ENCODE measurements at regions not wholly inside any gene's neighbourhood (a gene's known extent, or its start where the extent isn't known, plus 50 kb on each side); places are given as distances from the start of the nearest gene placed in this dataset.
"Not testable (repeated sequence)": the region's sequence is repeated elsewhere in the genome, so short reads cannot be mapped to it uniquely, and the experiment has no call there.

DNA sequence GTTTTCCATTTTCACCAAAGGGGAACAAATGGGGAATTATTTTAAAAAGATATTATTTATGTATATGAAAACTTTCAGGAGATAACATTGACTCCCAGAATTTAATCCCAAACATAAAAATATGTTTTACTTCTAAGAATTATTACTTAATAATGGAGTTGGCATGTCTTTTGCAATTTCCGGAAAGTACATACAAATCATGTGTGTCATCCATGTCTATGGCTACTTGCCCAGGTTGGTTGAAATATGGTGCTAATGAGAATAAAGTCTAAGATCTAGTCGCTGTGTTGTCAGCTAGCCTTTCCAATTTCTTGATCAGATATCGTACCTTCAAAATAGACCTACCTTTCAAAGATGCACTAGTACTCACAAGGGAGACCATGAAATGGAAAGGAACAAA lies 1003.2 kb upstream of the PCDH20 start:
- FAIRE-seq (no peak), DNase-seq (ENCODE audit: insufficient read length, low spot score) (no peak)

DNA sequence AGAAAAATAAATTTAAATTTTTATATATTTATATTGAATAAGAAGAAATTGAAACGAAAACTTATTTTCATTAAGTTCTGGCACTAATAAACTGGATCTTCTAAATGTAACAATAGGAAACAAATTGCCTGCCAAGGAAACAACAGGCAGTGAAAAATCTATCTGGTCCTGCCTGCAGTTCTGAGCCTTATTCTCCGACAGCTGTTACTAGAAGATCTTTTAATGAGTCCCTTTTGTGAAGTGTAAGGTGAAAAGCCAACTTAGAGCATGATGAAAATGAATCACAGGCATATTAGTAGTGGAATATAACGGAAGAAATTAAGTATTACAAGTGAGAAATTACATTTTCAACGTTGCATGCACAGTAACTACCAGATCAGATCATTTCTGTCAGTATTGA lies 1002.7 kb upstream of the PCDH20 start:
- DNase-seq (ENCODE audit: insufficient read length, low spot score), result no peak
- no peak for FAIRE-seq

DNA sequence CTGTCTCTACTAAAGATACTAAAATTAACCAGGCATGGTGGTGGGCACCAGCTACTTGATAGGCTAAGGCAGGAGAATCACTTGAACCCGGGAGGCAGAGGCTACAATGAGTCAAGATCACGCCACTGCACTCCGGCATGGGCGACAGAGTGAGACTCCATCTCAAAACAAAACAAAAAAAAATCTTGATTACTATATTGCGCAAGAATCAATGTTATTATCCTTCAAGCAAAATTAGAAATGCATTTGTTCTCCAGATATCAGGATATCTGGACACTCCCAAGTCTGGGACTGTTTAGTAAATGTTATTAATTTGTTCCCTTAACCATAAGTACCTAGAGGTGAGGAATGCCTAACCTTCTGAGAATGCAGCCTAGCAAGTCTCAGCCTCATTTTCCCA lies 992.2 kb upstream of the PCDH20 start:
- FAIRE-seq (no peak), DNase-seq (ENCODE audit: insufficient read length, low spot score) (no peak)

GRCh38 chr13:62388515-62388914 lies 972.9 kb upstream of the PCDH20 start:
- DNase-seq (ENCODE audit: insufficient read length, low spot score) (no peak), FAIRE-seq (no peak)

DNA sequence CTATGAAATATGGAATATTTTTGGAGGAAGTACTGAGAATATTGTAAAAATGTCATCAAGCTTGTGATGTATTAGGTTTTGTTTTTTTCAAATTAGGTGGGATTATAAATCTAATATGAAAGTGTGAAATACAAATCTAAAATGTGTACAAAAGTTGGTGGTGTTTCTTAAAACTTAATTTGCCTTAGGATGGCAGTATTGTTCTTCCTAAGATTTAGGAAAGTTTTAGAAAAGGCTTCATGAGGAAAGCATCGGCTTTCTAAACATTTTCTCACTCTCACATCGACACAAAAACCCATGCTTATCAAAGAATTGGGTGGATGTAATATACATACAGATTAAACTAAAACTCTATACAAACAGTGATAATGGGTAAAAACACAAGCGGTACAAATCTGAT lies 972.0 kb upstream of the PCDH20 start:
- no peak for FAIRE-seq
- no peak for DNase-seq (ENCODE audit: insufficient read length, low spot score)

GRCh38 chr13:62379241-62379640 lies 963.6 kb upstream of the PCDH20 start:
- not testable (repeated sequence) for FAIRE-seq; DNase-seq (ENCODE audit: insufficient read length, low spot score)

DNA sequence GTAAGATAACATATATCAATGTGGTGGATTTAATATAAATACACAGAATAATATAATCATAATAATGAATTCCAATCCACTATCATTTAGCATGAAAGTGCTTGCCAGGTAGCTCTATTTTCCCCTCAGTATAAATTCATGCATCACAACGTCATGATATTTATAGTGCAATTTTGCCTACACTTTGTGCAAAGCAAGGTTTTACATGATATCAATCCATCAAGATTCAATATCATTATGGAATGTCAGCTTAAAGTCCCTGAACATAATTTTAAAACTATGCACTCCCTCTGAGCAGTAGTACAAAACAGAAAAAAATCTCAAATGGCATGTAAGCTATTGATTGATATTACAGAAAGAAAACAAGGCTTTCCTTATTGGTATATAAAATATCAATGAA lies 962.2 kb upstream of the PCDH20 start:
- DNase-seq (ENCODE audit: insufficient read length, low spot score), result no peak
- FAIRE-seq, result no peak

GRCh38 chr13:62375653-62376052 lies 960.0 kb upstream of the PCDH20 start:
- FAIRE-seq (no peak), DNase-seq (ENCODE audit: insufficient read length, low spot score) (no peak)

DNA sequence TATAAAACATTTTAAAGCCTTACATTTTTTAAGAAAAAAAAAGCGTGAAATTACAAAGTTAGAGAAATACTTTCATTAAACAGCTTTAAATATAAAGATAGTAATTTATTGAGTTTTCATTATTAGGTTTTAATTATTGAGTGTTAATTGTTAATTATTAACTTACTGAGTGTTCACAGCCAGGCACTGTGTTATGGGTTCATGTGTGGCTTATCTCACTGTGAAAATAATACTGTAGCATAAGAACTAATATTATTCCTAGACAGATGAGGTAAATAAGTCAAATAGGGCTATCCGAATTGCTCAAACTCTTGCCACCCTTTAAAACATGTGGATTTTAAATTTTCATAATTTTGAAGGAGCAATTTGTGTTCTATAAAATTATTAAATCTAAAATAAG lies 956.1 kb upstream of the PCDH20 start:
- FAIRE-seq (no peak), DNase-seq (ENCODE audit: insufficient read length, low spot score) (no peak)

DNA sequence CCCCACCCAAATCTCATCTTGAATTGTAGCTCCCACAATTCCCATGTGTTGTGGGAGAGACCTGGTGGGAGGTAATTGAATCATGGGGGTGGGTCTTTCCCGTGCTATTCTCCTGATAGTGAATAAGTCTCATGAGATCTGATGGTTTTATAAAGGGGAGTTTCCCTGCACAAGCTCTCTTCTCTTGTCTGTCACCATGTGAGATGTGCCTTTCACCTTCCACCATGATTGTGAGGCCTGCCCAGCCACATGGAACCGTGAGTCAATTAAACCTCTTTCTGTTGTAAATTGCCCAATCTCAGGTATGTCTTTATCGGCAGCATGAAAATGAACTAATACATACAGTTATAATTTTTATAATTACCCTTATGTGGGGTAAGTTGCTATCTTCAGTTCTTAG lies 952.3 kb upstream of the PCDH20 start:
- not testable (repeated sequence) for FAIRE-seq

GRCh38 chr13:62360609-62361008 lies 945.0 kb upstream of the PCDH20 start:
- no peak for DNase-seq (ENCODE audit: insufficient read length, low spot score)
- FAIRE-seq, result no peak

More for the DNA sequence above, 952.3 kb upstream of the PCDH20 start:
- not testable (repeated sequence) for DNase-seq (ENCODE audit: insufficient read length, low spot score)

GRCh38 chr13:62358646-62358932 lies 942.9 kb upstream of the PCDH20 start:
- DNase-seq (ENCODE audit: insufficient read length, low spot score), result no peak
- no peak for FAIRE-seq

DNA sequence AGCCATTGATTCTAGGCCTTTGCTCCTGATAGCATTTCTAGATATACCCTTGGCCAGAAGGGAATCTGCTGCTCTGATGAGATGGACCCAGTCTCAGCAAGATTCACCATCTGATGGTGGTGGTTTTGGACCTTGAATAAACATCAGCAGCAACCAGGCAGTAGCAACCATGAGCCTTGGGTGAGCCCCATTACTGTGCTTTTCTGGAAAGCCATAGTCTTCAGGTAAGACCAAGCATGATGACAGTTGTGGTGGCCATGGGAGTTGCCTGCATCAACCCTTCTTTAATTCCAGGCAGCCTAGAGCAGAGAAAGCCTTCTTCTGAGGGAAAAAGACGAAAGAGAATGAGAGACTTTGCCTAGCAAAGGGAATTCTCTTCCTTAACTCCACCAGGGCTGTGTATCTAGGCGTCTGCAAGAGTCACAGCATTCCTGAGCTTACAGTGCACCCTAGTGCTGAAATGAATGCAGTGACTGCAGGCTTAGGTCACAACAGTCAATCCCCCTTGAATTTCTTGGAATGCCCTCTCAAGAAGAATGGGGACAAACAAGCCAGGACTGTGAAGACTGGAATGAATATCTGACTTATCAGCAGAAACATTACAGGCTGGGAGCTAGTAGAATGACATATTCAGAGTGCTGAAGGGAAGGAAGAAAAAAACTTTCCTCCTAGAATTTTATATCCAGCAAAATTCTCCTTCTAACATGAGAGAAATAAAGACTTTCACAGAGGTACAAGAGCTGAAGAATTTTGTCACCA lies 942.4 kb upstream of the PCDH20 start:
- peak; percentile 42 for FAIRE-seq
- DNase-seq (ENCODE audit: insufficient read length, low spot score), result no peak

GRCh38 chr13:62356977-62357376 lies 941.3 kb upstream of the PCDH20 start:
- DNase-seq (ENCODE audit: insufficient read length, low spot score) (no peak), FAIRE-seq (no peak)

DNA sequence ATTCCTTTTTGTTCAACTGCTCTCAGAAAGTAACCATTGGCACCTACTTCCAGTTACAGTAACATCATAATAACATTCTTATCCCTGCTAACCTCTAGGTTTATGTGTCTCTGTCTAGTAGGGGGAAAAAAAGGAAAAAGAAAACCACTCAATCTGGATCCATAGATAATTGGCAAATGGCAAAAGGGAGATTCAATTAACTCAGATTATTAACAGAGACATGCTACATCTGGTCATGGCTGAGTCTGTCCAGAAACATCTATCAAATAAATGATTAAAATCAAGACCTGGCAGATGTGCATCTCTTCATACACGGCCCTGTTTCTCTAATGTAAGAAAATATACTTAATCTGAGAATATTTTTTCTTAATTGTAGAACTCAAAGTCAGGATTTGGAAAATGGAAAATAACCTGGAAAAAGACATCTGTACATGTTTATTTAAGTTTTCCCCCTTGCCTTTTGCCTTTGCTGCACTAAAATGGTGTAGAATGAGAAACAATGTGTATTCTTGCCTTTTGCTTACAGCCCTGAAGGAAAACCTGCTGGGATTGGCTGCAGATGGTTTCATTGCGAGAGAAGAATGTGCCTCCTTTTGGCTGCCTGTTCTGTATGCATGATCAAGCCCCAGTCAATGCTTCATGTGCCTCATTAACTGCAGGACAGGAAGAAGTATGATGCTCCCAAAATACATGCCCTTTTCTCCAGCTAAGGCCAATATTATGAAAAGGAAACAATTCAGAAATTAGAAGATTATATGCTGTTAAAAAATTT lies 921.6 kb upstream of the PCDH20 start:
- FAIRE-seq, result no peak
- DNase-seq (ENCODE audit: insufficient read length, low spot score), result no peak

DNA sequence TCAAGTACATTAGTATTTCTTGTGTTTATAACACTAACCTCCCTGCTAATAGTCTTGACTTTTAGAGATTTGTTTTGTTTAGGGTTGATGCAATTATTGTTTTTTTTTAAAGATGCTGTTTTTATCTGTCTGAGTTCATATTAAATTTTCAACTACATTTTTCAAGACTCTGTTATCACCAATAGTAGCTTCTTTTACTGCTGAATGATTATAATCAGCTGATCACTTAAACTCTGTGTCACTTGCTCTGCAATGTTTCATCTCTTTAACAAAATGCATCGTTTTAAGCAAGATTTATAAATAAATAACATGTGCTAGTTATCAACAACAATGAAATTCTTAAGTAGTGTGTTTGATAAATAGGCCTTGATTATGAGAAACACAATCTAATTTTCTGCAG lies 920.9 kb upstream of the PCDH20 start:
- FAIRE-seq (no peak), DNase-seq (ENCODE audit: insufficient read length, low spot score) (no peak)

- no peak for FAIRE-seq
- DNase-seq (ENCODE audit: insufficient read length, low spot score), result no peak
Observed at GRCh38 chr13:62333466-62333865, 917.8 kb upstream of the PCDH20 start.

DNA sequence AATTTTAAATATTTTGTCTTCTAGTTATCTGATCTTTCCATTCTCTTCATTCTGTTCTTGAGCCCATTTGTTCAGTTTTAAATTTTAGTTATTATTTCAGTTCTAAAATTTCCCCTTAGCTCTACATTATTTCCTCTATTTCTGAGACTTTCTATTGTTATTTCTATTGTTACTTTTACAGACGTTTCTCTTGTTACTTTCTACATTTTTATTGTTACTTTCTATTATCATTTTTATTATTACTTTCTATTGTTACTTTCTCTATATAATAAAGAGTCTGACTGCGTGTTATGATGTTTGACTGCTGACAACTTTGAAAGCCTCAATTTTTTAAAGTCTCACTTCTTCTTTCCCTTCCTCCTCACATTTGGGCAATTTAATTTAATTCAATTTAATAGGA lies 915.7 kb upstream of the PCDH20 start:
- no peak for FAIRE-seq
- DNase-seq (ENCODE audit: insufficient read length, low spot score), result no peak

- DNase-seq (ENCODE audit: insufficient read length, low spot score) (no peak), FAIRE-seq (no peak)
Observed at GRCh38 chr13:62327367-62327766, 911.7 kb upstream of the PCDH20 start.

- DNase-seq (ENCODE audit: insufficient read length, low spot score), result no peak
- FAIRE-seq, result no peak
Observed at GRCh38 chr13:62324842-62325241, 909.2 kb upstream of the PCDH20 start.

DNA sequence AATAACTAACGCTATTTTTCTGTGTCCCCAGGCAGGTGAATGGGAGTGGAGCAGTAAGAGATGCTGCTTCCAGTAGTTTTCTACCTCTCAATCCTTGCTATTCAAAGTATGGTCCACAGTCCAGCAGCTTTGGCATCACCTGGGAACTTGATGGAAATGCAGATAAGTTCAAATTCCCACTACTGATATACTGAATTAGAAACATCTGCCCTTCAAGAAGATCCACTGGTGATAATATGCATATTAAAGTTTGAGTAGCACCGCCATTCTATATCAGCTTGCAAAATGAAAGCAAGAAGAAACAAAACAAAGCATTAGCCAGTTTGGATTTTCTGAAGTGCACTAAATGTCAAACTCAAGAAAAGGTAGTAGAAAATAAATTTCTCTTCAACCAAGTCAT lies 906.2 kb upstream of the PCDH20 start:
- FAIRE-seq, result no peak

DNA sequence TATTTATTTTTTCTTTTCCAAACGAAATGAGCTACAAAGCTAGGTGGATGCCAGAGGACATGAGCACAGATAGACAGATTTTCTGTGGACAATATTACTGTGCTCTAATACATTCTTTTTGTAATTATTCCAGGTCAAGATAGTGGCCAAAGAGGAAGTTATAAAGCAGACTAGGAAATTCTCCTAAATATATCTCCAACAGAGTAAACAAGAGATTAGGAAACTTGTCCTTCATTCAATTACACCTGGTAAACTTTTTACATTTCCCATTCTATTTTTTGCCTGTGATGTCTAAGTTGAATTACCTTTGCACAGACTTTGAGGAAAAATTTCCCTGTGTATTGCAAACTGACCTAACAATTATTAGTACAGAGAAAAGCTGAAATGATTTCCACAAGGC lies 905.5 kb upstream of the PCDH20 start:
- no peak for FAIRE-seq

More for the DNA sequence above, 906.2 kb upstream of the PCDH20 start:
- no peak for DNase-seq (ENCODE audit: insufficient read length, low spot score)

More for the DNA sequence above, 905.5 kb upstream of the PCDH20 start:
- DNase-seq (ENCODE audit: insufficient read length, low spot score), result no peak
